MG63 (cell line): ENCODE measurements at regions not wholly inside any gene's neighbourhood (a gene's known extent, or its start where the extent isn't known, plus 50 kb on each side); places are given as distances from the start of the nearest gene placed in this dataset.
A peak's percentile ranks its signal among the peaks of the same experiment; 100 is the strongest.

ENCODE experiments used
- DNase-seq: peaks from one replicate; pipeline ENCODE4 v3.0.0-alpha.2; 2020
- H3K27me3 ChIP-seq: fragments of 250-450 bp; sonication (Bioruptor Pico); 2 replicates; pipeline ENCODE4 v1.5.1; 2020; ENCODE audit warnings: mild to moderate bottlenecking, moderate library complexity
- H3K36me3 ChIP-seq: fragments of 250-450 bp; sonication (Bioruptor Pico); 2 replicates; pipeline ENCODE4 v1.5.1; 2020; ENCODE audit warnings: mild to moderate bottlenecking, moderate library complexity
- H3K4me3 ChIP-seq: fragments of 250-450 bp; sonication (Bioruptor Pico); 2 replicates; pipeline ENCODE4 v1.5.1; 2020; ENCODE audit warnings: mild to moderate bottlenecking, moderate library complexity
- H3K9me3 ChIP-seq: fragments of 250-450 bp; sonication (Bioruptor Pico); 2 replicates; pipeline ENCODE4 v1.5.1; 2020; ENCODE audit warnings: mild to moderate bottlenecking, moderate library complexity

DNA sequence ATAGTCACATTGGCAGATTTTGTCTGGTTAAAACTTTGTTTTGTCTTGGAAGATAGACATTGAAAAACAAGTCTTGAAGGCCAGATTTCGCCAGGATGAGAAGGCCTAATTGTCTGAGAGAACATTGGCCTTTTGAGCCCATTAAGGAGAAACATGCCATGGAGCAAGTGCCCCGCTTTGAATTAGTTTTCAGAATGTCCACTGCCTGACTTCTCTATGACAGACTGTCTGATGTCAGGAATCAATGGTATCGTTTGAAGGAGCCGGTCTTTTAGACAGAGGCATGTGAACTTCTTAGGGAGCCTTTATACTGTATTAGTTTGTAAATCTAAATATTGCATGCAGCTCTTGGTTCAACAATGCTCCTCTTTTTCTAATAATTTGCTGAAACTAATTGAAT is 155.9 kb downstream of the DLEU7 start:
- Histone ChIP-seq H3K4me3 (no peak overlapping the region), H3K9me3 (no peaks in the 10 kb centered on the region; the same call in 1 of the 2 replicates), H3K27me3 (no peaks in the 10 kb centered on the region), H3K36me3 (no peaks in the 10 kb centered on the region)
- no peak for DNase-seq

DNA sequence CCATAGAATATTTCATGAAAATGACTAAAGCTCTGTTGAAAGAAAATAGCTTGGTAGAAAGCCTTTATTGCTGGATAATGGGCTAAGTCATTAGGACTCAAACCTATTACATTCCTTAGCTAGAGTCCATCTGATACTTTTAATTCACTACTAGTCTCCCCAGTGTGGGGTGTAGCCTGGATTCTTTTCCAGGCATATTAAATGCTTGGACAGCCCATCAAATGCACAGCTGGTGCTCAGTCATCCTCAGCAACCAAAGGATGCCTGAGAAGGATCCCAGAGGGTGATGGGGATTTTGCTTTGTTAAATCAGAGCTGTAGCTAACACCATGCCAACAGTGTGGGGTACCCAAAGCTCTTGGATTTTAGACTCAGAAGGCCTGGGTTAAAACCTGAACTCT is 153.5 kb downstream of the DLEU7 start:
- DNase-seq = no peak

DNA sequence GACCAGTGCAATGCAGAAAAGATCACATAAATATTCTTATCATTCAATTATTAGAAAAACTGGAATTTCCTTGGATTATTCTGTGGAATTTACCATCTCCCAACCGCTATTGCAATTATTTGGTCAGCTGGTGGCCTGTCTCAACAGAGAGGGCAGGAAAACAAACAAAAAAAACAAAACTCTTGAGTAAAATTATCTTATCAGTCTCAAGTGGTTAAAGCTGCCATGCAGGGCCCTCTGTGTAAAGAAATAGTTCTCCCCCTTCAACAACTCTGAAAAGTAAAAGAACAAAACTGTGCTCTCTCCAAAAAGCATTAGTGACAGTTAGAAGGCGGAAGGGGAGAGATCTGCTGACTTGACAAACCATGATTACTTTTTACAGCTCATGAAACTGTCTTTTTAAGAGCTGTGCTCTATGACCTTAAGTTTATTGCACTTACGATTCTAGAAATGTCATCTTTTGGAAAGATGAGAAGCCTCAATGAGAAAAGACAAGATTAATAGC is 152.3 kb downstream of the DLEU7 start:
- Histone ChIP-seq H3K4me3 (no peak overlapping the region), H3K27me3 (no peaks in the 10 kb centered on the region), H3K9me3 (no peaks in the 10 kb centered on the region; the same call in 1 of the 2 replicates), H3K36me3 (no peaks in the 10 kb centered on the region)
- no peak for DNase-seq

More for the DNA sequence above, 153.5 kb downstream of the DLEU7 start:
- Histone ChIP-seq H3K27me3 (no peaks in the 10 kb centered on the region), H3K9me3 (no peaks in the 10 kb centered on the region; the same call in 1 of the 2 replicates), H3K36me3 (no peaks in the 10 kb centered on the region), H3K4me3 (no peak overlapping the region)

DNA sequence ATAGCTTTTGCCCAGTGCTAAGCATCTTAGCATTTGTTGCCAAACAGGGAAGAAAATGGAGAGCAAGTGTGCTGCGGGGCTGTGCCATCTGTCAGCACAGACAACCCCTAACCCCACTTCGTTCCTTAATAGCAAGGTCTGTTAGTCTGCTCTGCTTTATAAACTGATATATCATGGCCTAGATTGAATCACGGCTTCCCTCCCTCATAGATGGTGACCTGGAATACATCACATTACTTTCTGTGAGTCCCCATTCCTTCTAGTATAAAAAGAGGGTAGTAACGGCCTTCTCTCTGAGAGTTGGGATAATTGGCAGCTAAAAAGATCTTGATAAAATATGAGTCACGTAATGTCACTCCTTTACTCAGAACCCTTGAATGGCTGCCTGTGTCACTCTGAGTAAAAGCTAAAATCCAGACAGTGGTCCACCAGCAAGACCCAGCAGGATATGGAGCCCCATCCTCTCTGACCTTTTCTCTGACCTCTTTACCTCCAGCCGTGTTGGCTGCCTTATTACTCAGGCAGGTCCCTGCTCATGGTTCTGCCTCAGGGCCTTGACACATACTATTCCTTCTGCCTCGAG is 151.7 kb downstream of the DLEU7 start:
- Histone ChIP-seq H3K36me3 (no peaks in the 10 kb centered on the region), H3K27me3 (no peaks in the 10 kb centered on the region), H3K9me3 (no peaks in the 10 kb centered on the region; the same call in 1 of the 2 replicates), H3K4me3 (no peak overlapping the region)
- no peak for DNase-seq

- no peaks in the 10 kb centered on the region for H3K36me3 ChIP-seq
- H3K9me3 ChIP-seq = no peaks in the 10 kb centered on the region; the same call in 1 of the 2 replicates
- no peak overlapping the region for H3K4me3 ChIP-seq
- DNase-seq = no peak
- no peaks in the 10 kb centered on the region for H3K27me3 ChIP-seq
Measured at GRCh38 chr13:50692396-50692915, 151.0 kb downstream of the DLEU7 start.

DNA sequence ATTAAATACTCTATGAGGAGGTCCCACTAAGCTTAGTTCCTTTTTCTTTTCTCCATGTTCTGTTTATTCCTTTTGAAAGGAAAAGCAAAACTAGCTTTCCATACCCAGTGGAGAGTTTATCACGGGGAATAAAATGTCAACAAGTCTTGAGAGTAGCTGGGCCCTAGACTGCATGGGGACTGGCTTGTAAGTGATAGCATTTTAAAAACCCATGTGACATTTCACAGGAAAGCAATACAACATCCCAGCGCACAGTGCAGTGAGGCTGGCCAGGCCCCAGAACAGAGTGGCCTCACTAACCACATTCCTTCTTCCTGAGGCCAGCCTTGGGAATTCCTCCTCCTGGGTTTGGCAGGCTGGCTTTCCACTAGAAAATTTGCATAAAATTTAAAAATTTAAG is 149.8 kb downstream of the DLEU7 start:
- peak; percentile 19 for DNase-seq

GRCh38 chr13:50697746-50698539 is 145.5 kb downstream of the DLEU7 start:
- Histone ChIP-seq H3K4me3 (no peak overlapping the region), H3K36me3 (no peaks in the 10 kb centered on the region), H3K9me3 (no peaks in the 10 kb centered on the region), H3K27me3 (no peaks in the 10 kb centered on the region)
- DNase-seq = no peak

More for the DNA sequence above, 149.8 kb downstream of the DLEU7 start:
- Histone ChIP-seq H3K4me3 (no peak overlapping the region), H3K27me3 (no peaks in the 10 kb centered on the region), H3K36me3 (no peaks in the 10 kb centered on the region), H3K9me3 (no peaks in the 10 kb centered on the region)

DNA sequence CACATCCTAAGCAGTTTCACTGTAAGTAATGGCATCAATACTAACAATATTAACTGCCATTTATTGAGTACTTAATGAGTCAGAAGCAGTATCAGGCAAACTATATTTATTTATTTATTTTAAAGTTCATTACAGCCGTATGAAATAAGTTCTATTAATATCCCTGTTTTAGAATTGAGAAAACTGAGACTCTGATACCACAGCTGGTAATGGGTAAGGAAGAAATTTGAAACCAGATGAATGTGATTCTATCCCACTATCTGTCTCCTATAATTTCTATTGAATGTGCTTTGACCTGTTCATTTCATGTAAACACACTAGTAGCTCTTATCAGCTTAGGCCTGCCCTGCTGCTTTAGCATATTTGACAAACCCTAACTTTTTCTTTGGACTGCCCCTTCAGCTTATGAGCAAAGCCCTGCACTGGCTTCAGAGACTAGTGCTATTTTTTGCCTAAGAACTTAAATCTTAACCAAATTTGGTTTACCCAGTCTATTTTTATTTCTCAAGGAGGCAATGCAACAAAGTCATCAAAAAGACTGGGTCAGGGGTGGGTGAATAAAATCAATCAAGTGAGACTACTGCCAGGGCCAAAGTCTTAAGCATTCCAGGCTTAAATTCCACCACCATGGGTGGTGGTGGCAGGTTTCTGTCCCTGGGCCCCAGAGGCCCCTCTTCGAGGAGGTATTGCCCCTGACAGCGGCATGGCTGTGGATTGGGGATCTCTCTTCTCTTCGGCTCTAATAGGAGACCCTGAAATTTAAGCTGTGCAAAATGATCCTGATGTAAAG is 143.4 kb downstream of the DLEU7 start:
- no peak for DNase-seq
- Histone ChIP-seq H3K27me3 (no peaks in the 10 kb centered on the region), H3K36me3 (no peaks in the 10 kb centered on the region), H3K9me3 (no peaks in the 10 kb centered on the region), H3K4me3 (no peak overlapping the region)

DNA sequence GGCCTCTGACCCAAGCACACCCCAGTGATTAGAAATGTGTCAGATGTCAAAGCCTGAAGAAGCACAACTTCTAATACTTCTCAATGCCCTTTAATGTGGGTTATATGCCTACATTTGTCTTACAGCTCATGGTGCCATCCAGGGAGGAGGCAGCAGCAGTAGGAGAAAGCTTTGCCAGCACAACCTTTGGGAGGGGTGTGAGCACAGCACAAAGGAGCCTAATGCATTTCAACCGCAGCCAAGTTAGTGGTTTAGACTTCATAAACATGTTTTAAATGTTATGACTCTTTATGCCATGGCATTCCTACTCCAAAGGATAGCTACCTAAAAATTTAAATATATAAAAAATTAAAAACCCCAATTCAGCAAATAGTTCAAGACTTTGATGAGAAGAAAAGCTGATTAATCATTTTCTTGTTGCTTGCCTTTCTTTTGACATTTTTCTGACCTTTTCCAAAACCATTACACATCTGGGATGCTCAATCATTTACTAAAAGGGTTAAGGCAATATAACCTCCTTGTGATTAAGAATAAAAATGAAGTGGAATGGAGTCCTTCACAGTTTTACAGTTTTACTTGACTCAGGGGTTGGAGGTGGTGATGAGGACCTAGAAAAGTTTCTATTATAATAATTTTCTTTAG is 142.7 kb downstream of the DLEU7 start:
- H3K9me3 ChIP-seq = no peaks in the 10 kb centered on the region
- H3K27me3 ChIP-seq = no peaks in the 10 kb centered on the region
- H3K4me3 ChIP-seq = no peak overlapping the region
- DNase-seq = peak; percentile 63
- H3K36me3 ChIP-seq = no peaks in the 10 kb centered on the region

DNA sequence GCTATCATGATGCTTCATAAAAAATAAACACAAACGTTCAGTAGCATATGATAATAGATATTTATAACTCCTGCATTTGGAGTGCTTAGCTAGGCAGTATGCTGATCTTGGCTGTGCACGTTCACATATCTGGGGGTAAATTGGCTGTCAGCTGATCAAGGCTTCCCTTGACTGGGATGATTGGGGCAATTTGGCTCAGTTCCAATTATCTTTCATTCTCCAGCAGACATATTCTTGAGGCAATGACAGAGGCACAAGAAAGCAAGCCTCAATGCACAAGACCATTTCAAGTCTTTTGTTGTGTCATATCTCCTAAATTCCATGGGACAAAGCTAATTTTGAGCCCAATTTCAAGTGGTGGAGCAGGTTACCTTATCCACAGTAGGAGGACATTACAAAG is 142.0 kb downstream of the DLEU7 start:
- H3K4me3 ChIP-seq = no peak overlapping the region
- no peak for DNase-seq
- no peaks in the 10 kb centered on the region for H3K36me3 ChIP-seq
- no peaks in the 10 kb centered on the region for H3K27me3 ChIP-seq
- H3K9me3 ChIP-seq = no peaks in the 10 kb centered on the region

DNA sequence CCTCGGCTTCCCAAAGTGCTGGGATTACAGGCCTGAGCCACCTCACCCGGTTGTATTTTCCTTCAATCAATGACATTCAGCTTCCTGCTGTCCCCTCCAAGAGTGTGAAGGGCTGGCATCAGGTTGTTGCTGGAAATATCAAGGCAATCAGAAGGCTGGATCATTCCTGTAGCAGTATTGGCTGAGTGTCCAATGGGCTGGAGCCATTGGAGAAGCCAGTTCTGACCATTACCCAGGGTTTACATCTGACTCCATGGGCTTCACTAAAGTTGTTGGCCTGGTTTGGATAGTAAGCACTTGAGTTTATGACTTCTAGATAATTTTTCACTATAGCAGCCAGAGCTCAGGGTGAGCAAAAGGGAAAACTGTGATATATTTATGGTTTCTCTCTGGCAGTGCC is 137.0 kb downstream of the DLEU7 start:
- Histone ChIP-seq H3K36me3 (no peaks in the 10 kb centered on the region), H3K4me3 (no peak overlapping the region), H3K9me3 (no peaks in the 10 kb centered on the region), H3K27me3 (no peaks in the 10 kb centered on the region)
- no peak for DNase-seq

GRCh38 chr13:50707628-50708027 is 135.9 kb downstream of the DLEU7 start:
- Histone ChIP-seq H3K36me3 (no peaks in the 10 kb centered on the region), H3K9me3 (no peaks in the 10 kb centered on the region), H3K4me3 (no peak overlapping the region), H3K27me3 (no peaks in the 10 kb centered on the region)
- DNase-seq = no peak

- Histone ChIP-seq H3K27me3 (no peaks in the 10 kb centered on the region), H3K4me3 (no peak overlapping the region), H3K9me3 (no peaks in the 10 kb centered on the region), H3K36me3 (no peaks in the 10 kb centered on the region)
- no peak for DNase-seq
Measured at GRCh38 chr13:50708461-50708860, 135.0 kb downstream of the DLEU7 start.

GRCh38 chr13:50709058-50709457 is 134.4 kb downstream of the DLEU7 start:
- Histone ChIP-seq H3K4me3 (no peak overlapping the region), H3K27me3 (no peaks in the 10 kb centered on the region), H3K36me3 (no peaks in the 10 kb centered on the region), H3K9me3 (no peaks in the 10 kb centered on the region)
- no peak for DNase-seq

DNA sequence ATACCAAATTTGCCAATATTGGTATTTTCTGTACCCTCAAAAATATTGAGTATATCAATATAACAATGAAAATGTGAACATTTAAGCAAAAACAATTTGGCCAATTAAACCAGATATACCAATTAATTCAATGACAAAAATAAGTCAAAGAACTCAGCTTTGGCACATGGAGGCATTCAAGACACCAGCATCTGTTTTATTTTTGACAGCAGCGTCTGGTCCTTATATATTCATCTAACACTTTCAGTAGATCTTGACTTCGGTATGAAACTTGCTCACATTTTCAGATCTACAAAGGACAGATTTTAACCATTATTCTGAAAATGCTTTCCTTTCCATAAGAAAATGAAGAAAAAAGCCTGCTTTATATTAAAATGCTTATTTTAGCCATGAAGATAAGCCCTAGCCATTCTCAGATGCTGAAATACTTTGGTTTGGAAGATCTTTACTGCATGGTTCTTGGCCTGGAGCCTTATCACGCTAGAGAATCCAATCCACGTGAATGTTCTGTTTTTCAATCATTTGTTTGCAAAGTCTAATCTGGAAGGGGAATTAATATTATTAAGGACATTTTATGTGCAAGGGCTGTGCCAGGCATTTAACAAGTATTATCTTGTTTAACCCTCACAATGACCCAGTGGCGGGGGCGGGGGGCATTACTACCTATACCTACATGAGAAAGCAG is 132.2 kb downstream of the DLEU7 start:
- no peak for DNase-seq
- no peak overlapping the region for H3K4me3 ChIP-seq
- no peaks in the 10 kb centered on the region for H3K9me3 ChIP-seq
- no peaks in the 10 kb centered on the region for H3K27me3 ChIP-seq
- H3K36me3 ChIP-seq = no peaks in the 10 kb centered on the region

- Histone ChIP-seq H3K36me3 (no peaks in the 10 kb centered on the region), H3K27me3 (no peaks in the 10 kb centered on the region), H3K4me3 (no peak overlapping the region), H3K9me3 (no peaks in the 10 kb centered on the region)
- DNase-seq = no peak
Measured at GRCh38 chr13:50711996-50712395, 131.5 kb downstream of the DLEU7 start.
